Esophagus squamous epithelium (tissue), 5 donors: ENCODE measurements at regions not wholly inside any gene's neighbourhood (a gene's known extent, or its start where the extent isn't known, plus 50 kb on each side); places are given as distances from the start of the nearest gene placed in this dataset.
A peak's percentile ranks its signal among the peaks of the same experiment; 100 is the strongest.

Source experiments
- DNase-seq: peaks from one replicate; lab custom pipeline; 2025; lab: John Stamatoyannopoulos, UW
- H3K27ac ChIP-seq, 4 donors: fragments of 200-600 bp; sonication (generic); one replicate each; pipeline ENCODE4 v1.5.1; 2016 to 2019; ENCODE audit warnings: mild to moderate bottlenecking in 1 of 4
- H3K27me3 ChIP-seq, 4 donors: fragments of 200-600 bp; sonication (generic); 1 replicate in 3 of 4; 2 replicates in 1 of 4; pipeline versions ENCODE4 v1.5.1 to v1.6.0; 2017 to 2021; ENCODE audit warnings: antibody characterized with exemption in 1 of 4
- H3K36me3 ChIP-seq, 3 donors: fragments of 200-600 bp; sonication (generic); one replicate each; pipeline ENCODE4 v1.5.1; 2016 to 2019
- H3K4me1 ChIP-seq, 3 donors: fragments of 200-600 bp; sonication (generic); one replicate each; pipeline ENCODE4 v1.5.1; 2017 to 2019
- H3K4me3 ChIP-seq, 4 donors: fragments of 200-600 bp; sonication (generic); 1 replicate in 3 of 4; 2 replicates in 1 of 4; pipeline ENCODE4 v1.5.1; 2016 to 2019; ENCODE audit warnings: mild to moderate bottlenecking in 2 of 4, moderate library complexity in 1 of 4
- H3K9me3 ChIP-seq, 3 donors: fragments of 200-600 bp; sonication (generic); one replicate each; pipeline ENCODE4 v1.5.1; 2016 to 2019
- CTCF ChIP-seq, 6 experiments: fragments of 450-650 bp in 4 of 6; fragments of 200-600 bp in 2 of 6; sonication (generic) in 2 of 6; IDR thresholded peaks; one replicate each; pipeline ENCODE4 v1.5.1; 2016 to 2019; ENCODE audit warnings: antibody characterized with exemption in 6 of 6, mild to moderate bottlenecking in 4 of 6, moderate library complexity in 4 of 6
- POLR2A ChIP-seq, 4 donors: fragments of 450-650 bp; IDR thresholded peaks; one replicate each; pipeline ENCODE4 v1.6.1; 2017; ENCODE audit warnings: antibody characterized with exemption in 4 of 4, mild to moderate bottlenecking in 4 of 4, moderate library complexity in 3 of 4
- whole genome bisulfite sequencing, 2 donors: methylation state at CpG; one replicate each; pipeline ENCODE4 v1.1.5; 2018; 5-methylcytosine and 5-hydroxymethylcytosine counted together
- intact Hi-C: fragments of 100-400 bp; cut with DNase I; formaldehyde crosslinking; loops from one replicate; pipeline ENCODE4 v1.15.0; 2022
- donor health status: DM: yes; HTN: yes; CAD: no.

GRCh38 chr3:72658466-72659100 is 189.7 kb downstream of the SHQ1 start:
- Histone ChIP-seq H3K27me3 (peaks cover 0 to 18% (median 0%) of the 10 kb centered on the region in 4 donors), H3K4me1 (peaks cover 18 to 74% (median 26%) of the 10 kb centered on the region in 3 donors), H3K9me3 (no peaks in the 10 kb centered on the region), H3K36me3 (no peaks in the 10 kb centered on the region), H3K4me3 (no peak overlapping the region), H3K27ac (no peak overlapping the region)
- WGBS, 2 donors = 83 to 86% methylated on average over 6 of the region's 6 CpGs
- DNase-seq = no peak
- TF ChIP-seq CTCF (IDR thresholded peaks at IDR 0.05) = no peak
- TF ChIP-seq POLR2A (IDR thresholded peaks at IDR 0.05) = no peak
- intact Hi-C loops = no loop called here

- WGBS, 2 donors = 21 to 36% methylated on average over 4 of the region's 4 CpGs
- no peak for TF ChIP-seq POLR2A (IDR thresholded peaks at IDR 0.05)
- TF ChIP-seq CTCF (IDR thresholded peaks at IDR 0.05) = no peak
- no peak overlapping the region for H3K4me3 ChIP-seq
- H3K27ac ChIP-seq = no peak overlapping the region
- H3K9me3 ChIP-seq = no peaks in the 10 kb centered on the region
- H3K4me1 ChIP-seq = peaks cover 18 to 67% (median 26%) of the 10 kb centered on the region in 3 donors
- H3K36me3 ChIP-seq = no peaks in the 10 kb centered on the region
- intact Hi-C loops = no loop called here
- DNase-seq = no peak
- peaks cover 0 to 18% (median 0%) of the 10 kb centered on the region in 4 donors for H3K27me3 ChIP-seq
Measured at GRCh38 chr3:72657666-72658065, 190.6 kb downstream of the SHQ1 start.

- Histone ChIP-seq H3K27ac (no peak overlapping the region), H3K36me3 (no peaks in the 10 kb centered on the region), H3K9me3 (no peaks in the 10 kb centered on the region), H3K4me1 (peaks cover 11 to 48% (median 22%) of the 10 kb centered on the region in 3 donors), H3K4me3 (no peak overlapping the region), H3K27me3 (peaks cover 0 to 18% (median 0%) of the 10 kb centered on the region in 4 donors)
- intact Hi-C loops = no loop called here
- no peak for DNase-seq
- TF ChIP-seq CTCF (IDR thresholded peaks at IDR 0.05) (peak in 1 of 6 experiments; percentile 10), POLR2A (IDR thresholded peaks at IDR 0.05) (no peak)
- 72 to 74% methylated on average over 4 to 5 of the region's 6 CpGs for WGBS, 2 donors
Measured at GRCh38 chr3:72655723-72656122, 192.5 kb downstream of the SHQ1 start.

GRCh38 chr3:72655131-72655551 is 193.1 kb downstream of the SHQ1 start:
- H3K27ac ChIP-seq = no peak overlapping the region
- DNase-seq = no peak
- no peaks in the 10 kb centered on the region for H3K9me3 ChIP-seq
- 5 to 17% methylated on average over 13 to 17 of the region's 26 CpGs for WGBS, 2 donors
- intact Hi-C loops = no loop called here
- H3K36me3 ChIP-seq = no peaks in the 10 kb centered on the region
- no peak for TF ChIP-seq POLR2A (IDR thresholded peaks at IDR 0.05)
- TF ChIP-seq CTCF (IDR thresholded peaks at IDR 0.05) = no peak
- peaks cover 0 to 18% (median 0%) of the 10 kb centered on the region in 4 donors for H3K27me3 ChIP-seq
- peaks cover 10 to 42% (median 16%) of the 10 kb centered on the region in 3 donors for H3K4me1 ChIP-seq
- H3K4me3 ChIP-seq = peak overlapping the region in 3 of 4 donors; percentile 3 to 43 (median 12)

- H3K9me3 ChIP-seq = no peaks in the 10 kb centered on the region
- intact Hi-C loops = no loop called here
- TF ChIP-seq CTCF (IDR thresholded peaks at IDR 0.05) (no peak), POLR2A (IDR thresholded peaks at IDR 0.05) (no peak)
- no peaks in the 10 kb centered on the region for H3K36me3 ChIP-seq
- H3K27me3 ChIP-seq = peaks cover 0 to 18% (median 0%) of the 10 kb centered on the region in 4 donors
- no peak overlapping the region for H3K4me3 ChIP-seq
- no peak overlapping the region for H3K27ac ChIP-seq
- 53 to 58% methylated on average over 4 of the region's 4 CpGs for WGBS, 2 donors
- peaks cover 5 to 14% (median 7%) of the 10 kb centered on the region in 3 donors for H3K4me1 ChIP-seq
- no peak for DNase-seq
Measured at GRCh38 chr3:72652395-72652794, 195.8 kb downstream of the SHQ1 start.
